GM19455 (cell line): ENCODE measurements at regions not wholly inside any gene's neighbourhood (a gene's known extent, or its start where the extent isn't known, plus 50 kb on each side); places are given as distances from the start of the nearest gene placed in this dataset.
"Not testable (repeated sequence)": the region's sequence is repeated elsewhere in the genome, so short reads cannot be mapped to it uniquely, and the experiment has no call there.

ENCODE experiments used
- ATAC-seq: cut with Tn5 transposase; IDR thresholded peaks from one replicate; pipeline ENCODE4 v1.9.1; 2021; ENCODE audit not compliant: unreplicated experiment

- ATAC-seq: no peak
Observed at GRCh38 chr18:52236131-52236530, 103.9 kb upstream of the DCC start.

- ATAC-seq: no peak
Observed at GRCh38 chr18:52237551-52237950, 102.4 kb upstream of the DCC start.

- ATAC-seq: no peak
Observed at GRCh38 chr18:52242711-52243110, 97.3 kb upstream of the DCC start.

GRCh38 chr18:52244658-52245057, 95.3 kb upstream of the DCC start:
- ATAC-seq: no peak

- ATAC-seq: no peak
Observed at GRCh38 chr18:52254367-52254766, 85.6 kb upstream of the DCC start.

GRCh38 chr18:52257417-52257816, 82.6 kb upstream of the DCC start:
- not testable (repeated sequence) for ATAC-seq

GRCh38 chr18:52275817-52276216, 64.2 kb upstream of the DCC start:
- ATAC-seq: no peak

- no peak for ATAC-seq
Observed at GRCh38 chr18:52277785-52278184, 62.2 kb upstream of the DCC start.

GRCh38 chr18:52278191-52278590, 61.8 kb upstream of the DCC start:
- ATAC-seq: no peak

GRCh38 chr18:52280702-52281101, 59.3 kb upstream of the DCC start:
- ATAC-seq: no peak

- ATAC-seq: no peak
Observed at GRCh38 chr18:52283927-52284326, 56.1 kb upstream of the DCC start.

- no peak for ATAC-seq
Observed at GRCh38 chr18:52286675-52287074, 53.3 kb upstream of the DCC start.

GRCh38 chr18:52287151-52287550, 52.8 kb upstream of the DCC start:
- ATAC-seq: no peak

- ATAC-seq: peak; percentile 71
Observed at GRCh38 chr18:52288403-52289004, 51.5 kb upstream of the DCC start.

- ATAC-seq: no peak
Observed at GRCh38 chr18:52289392-52289791, 50.6 kb upstream of the DCC start.
